ENCODE measurements at regions not wholly inside any gene's neighbourhood (a gene's known extent, or its start where the extent isn't known, plus 50 kb on each side); places are given as distances from the start of the nearest gene placed in this dataset.
"Not testable (repeated sequence)": the region's sequence is repeated elsewhere in the genome, so short reads cannot be mapped to it uniquely, and the experiment has no call there.

DNA sequence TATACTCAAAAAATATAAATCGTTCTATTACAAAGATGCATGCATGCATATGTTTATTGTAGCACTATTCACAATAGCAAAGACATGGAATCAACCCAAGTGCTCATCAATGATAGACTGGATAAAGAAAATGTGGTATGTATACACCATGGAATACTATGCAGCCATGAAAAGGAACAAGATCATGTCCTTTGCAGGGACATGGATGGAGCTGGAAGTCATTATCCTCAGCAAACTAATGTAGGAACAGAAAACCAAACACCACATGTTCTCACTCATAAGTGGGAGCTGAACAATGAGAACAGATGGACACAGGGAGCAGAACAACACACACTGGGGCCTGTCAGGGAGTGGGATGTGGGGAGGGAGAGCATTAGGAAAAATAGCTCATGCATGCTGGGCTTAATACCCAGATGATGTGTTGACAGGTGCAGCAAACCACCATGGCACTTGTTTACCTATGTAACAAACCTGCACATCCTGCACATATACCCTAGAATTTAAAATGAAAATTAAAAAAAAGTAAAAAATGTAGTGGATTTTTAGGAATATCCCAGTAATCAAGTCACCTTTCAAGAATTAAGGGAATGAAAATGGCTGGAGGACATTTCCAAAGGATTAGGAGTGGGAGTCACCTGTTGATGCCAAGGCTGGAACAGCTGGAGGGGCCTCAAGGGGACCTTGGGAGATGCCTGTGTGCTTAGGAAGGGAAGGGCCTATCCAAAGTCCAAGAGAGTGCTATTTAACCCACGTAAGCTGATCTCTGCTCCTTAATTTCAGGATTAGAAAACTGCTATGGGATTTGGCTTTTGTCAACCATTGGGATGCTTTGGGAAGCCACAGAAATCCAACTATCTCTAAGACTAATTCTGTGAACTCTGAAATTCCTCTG, 156.9 kb upstream of the FAM20A start:
- intact Hi-C loops (cut with DNase I); ATAC-seq (ENCODE audit: poor library complexity); DNase-seq: not testable (repeated sequence)

DNA sequence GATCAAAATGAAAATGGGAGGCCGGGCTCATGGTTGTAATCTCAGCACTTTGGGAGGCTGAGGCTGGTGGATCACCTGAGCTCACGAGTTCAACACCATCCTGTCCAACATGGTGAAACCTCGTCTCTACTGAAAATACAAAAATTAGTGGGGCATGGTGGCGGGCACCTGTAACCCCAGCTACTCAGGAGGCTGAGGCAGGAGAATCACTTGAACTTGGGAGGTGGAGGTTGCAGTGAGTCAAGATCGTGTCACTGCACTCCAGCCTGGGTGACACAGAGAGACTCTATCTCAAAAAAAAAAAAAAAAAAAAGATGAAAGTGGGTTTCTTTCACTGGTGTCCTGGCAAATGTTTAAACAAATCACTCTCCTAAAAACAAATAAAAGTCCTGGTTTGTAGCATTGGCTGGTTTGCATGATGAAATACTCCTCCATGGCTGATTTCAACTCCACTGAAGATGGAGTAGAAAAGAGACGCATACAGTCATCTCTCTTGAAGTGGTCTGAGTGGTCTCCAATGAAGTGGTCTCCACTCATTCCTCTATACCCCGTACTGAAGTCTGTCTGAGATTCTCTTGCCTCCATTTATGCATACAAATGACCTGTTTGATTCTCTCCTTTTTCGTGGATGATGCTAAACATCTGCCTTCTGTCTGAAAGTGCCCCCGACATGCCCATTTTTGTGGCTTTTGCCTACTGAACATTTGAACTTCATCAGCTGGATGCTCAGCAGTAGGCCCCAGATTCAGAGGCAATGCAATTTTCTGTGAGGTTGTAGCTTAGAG, 153.0 kb upstream of the FAM20A start:
- ATAC-seq (ENCODE audit: poor library complexity) (no peak), DNase-seq (no peak)
- intact Hi-C loops (cut with DNase I), result no loop called here

DNA sequence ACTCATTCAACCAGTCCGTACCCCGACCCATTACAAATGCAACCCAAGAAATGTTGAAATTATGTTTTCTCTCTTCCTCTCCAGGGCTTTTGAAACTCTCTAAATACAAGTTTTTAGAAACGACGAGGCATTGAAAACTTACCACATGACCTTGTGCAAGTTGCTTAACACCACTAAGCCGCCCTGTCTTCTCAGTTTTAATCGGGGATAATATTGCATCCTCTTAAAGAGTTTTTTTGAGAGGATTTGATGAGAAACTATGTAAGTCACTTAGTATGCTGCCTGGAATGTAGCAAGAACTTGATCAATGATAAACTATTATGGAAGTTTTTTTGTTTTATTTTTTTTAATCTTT, 149.0 kb upstream of the FAM20A start:
- intact Hi-C loops (cut with DNase I), result no loop called here
- ATAC-seq (ENCODE audit: poor library complexity), result no peak
- DNase-seq, result no peak

DNA sequence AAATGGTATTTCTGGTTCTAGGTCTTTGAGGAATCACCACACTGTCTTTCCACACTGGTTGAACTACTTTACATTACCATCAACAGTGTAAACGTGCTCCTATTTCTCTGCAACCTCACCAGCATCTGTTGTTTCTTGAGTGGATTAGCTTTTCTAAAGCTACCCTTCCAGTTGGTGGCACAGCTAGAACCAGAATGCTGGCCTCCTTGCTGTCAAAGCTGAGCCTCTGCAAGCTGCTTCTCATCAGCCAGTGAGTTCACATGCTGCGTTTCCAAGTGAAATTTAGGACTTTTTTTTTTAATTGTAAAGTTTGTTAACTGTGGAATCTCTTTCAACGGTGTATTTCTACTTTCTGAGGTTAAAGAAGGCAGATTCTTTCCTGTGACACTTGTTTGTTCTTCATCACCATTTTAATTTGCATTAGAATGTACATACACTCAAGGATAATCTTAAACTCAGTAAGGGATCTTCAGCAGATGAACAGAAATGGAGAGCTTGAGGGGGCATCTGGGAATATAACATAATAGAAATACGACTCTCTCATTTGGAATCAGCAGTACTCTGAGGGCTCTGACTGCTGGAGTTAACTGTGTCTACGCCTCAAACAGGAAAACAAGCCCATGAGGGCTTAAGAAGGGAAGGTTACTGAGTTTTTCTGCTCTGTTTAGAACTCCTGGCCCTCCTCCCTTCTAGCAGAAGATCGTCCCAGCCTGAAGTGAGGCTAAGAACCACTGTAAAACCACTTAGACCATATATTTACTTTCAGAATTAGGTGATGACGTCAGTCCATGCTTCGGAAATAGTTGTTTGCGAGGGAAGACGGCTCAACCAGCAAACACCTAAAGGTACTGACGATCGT, 148.4 kb upstream of the FAM20A start:
- DNase-seq, result no peak
- intact Hi-C loops (cut with DNase I), result no loop called here
- no peak for ATAC-seq (ENCODE audit: poor library complexity)

DNA sequence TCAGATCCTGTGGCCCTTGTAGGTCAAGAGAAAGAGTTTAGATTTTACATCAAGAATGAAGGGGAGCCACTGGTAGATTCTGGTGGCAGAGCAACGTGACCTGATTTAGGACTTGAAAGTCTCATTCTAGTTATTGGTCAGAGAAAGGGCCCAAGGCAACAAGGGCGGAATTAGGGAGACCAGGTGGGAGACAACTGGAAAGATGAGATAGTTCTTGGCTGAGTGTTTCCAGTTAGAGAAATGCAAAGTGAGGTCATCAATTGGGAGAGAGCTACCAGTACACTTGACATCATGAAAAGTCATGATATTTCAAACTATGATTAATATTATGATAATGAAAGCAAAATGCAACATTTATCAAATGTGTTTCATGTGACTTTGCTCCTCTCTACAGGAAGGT, 147.2 kb upstream of the FAM20A start:
- ATAC-seq (ENCODE audit: poor library complexity) (no peak), DNase-seq (no peak)
- intact Hi-C loops (cut with DNase I), result no loop called here

DNA sequence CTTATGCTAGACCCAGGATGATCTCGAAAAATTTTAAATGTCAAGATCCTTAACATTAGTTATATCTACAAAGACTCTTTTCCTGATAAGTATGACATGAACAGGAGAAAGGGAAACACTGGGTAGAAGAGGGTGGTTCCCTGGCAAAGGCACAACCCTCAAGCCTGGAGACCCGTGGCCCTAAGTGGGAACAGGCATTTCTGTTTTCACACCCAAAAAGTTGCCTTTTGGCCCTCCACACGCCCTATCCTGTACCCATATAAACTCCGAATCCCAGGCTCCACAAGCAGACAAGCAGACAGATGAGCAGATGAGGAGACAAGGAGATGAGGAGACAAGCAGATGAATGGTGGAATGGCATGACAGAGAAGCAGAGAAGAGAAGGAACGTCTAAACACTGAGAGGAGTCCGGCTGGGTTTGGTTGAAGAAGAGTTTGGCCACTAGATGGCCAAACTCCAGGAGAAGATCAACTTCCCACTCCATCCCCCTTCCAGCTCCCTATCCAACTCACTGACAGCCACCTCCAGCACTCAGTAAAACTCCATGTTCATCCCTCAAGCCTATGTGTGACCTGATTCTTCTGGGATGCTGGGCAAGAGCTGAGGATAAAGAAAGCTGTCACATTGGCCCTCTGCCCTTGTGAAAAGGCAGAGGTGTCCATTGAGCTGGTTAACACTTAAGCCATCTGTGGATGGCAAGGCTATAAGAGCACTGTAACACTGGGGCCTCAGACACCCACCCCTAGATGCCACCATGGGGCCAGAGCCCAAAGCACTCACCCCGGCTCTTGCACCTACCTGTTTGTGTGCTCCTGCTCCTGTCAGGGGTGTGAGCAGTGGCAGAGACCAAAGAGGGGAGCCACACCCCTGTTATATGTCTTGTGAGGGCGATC, 139.6 kb upstream of the FAM20A start:
- ATAC-seq (ENCODE audit: poor library complexity), result no peak
- intact Hi-C loops (cut with DNase I), result no loop called here
- DNase-seq, result no peak

DNA sequence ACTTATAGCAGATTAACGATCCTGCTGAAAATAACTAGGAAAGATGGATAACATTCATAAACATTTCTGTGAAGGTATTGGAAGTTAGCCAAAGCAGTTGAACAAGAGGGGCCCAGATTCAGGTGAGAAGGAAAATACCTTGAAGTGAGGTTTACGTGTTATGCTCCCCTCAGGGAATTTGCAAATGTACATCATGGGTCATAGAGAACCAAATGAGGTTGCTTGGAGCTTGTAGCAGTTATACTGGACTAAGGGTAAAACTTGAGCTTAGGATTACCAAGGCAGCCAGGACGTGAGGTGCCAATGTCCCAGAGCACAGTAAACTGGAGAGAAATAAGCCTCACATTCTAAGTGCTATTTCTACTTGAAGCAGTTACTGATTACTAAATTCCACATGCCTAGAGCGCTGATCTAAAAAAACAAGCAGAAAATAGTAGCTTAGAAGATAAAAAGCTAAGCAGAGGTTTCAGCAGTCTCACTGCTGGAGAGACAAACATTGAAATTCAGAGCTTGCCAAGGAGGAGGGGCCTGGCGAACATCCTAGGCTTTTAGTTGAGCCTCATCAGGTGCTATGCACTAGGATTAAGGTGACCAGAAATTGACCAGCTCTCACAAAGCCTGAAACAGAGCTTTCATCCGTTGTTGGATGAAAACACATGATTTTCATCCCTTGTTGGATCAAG, 136.7 kb upstream of the FAM20A start:
- intact Hi-C loops (cut with DNase I), result no loop called here
- ATAC-seq (ENCODE audit: poor library complexity), result peak; percentile 12
- no peak for DNase-seq

DNA sequence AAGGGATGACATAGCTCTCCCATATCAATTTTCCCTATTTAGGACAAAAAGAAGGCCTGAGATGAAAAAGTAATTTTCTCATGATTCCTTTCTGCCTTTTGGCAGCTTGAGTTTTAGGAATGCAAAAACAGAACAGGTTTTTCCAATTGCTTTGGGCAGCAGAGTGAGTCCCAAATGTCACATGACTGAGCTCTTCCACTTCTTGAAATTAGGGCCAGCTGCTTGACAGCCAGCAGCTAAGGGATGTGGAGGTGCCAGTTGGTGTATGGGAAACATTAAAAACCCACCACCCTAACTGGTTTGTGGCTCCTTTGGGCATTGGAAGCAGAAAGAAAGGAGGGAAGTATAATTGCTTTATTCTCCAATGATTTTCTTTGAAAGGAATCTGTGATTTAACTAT, 133.8 kb upstream of the FAM20A start:
- intact Hi-C loops (cut with DNase I), result no loop called here

DNA sequence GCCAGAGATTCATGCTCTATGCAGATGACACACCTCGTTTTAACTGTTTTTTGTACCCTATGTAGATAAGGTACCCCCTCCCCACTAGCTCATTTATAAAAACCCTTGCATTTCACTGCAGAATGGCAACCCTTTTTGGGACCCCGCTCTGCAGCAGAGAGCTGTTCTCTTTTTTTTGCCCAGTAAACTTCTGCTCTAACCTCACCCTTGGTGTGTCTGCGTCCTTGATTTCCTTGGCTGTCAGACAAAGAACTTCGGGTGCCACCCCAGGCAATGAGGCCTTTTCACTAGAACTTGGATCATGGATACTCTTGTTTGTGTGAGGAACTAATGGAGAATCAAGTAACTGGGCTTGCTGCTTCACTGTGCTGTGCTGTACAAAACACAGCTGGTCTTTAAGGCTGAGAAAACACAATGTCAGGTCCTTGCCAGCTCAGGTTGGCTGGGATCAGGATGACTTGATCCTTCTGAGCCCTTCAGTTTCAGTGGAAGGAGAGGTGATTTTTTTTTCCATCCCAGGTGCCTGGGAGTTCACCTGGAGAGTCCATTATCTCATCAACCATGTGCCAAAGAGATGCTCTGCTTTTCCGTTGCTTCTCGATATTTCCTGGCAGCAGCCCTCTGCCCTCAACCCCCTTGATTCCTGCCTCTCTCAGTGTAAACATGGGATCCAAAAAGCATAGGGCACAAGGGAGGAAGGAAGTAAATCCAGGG, 133.2 kb upstream of the FAM20A start:
- intact Hi-C loops (cut with DNase I), result no loop called here
- DNase-seq, result no peak
- ATAC-seq (ENCODE audit: poor library complexity), result no peak

More for the DNA sequence above, 133.8 kb upstream of the FAM20A start:
- ATAC-seq (ENCODE audit: poor library complexity) (no peak), DNase-seq (no peak)

DNA sequence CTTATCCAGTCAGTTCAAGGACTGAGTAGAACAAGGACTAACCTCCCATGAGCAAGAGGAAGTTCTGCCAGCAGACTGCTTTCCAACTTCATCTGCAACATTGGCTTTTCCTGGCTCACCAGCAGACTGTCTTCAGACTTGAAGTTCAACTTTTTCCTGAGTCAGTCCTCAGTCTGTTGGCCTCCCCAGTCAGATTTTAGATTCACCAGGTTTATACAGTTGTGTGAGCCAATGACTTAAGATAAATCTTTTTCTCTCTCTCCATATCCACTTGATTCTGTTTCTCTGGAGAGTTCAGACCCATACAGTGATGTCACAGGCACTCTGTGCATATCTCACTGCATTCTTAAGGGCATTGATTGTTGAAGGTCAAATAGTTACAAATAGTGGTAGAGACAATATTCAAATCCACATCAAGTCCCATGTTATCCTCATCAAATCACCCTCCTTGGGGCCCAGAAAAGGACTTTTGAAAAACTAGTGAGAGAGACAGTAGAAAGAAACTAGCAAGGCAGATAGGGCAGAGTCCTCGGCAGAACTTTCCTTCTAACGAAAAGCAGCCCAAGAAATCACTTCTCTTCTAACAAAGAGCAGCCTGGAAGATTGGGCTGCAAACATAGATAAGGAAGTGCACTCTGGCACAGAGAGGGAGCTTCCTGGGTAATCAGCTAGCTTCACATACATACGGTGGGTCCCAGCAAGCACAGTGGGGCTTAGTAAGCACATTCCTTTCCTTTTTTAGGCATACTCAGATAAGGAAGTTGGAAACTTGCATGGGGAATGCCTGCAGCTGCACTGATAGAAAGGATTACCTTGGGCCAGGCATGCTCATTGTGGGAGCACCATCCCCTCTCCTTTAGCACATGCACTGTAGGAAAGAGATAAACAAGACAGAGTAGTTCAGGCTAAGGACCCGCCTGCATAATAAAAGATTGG, 132.3 kb upstream of the FAM20A start:
- DNase-seq, result no peak
- peak; percentile 75 for ATAC-seq (ENCODE audit: poor library complexity)
- intact Hi-C loops (cut with DNase I), result no loop called here

DNA sequence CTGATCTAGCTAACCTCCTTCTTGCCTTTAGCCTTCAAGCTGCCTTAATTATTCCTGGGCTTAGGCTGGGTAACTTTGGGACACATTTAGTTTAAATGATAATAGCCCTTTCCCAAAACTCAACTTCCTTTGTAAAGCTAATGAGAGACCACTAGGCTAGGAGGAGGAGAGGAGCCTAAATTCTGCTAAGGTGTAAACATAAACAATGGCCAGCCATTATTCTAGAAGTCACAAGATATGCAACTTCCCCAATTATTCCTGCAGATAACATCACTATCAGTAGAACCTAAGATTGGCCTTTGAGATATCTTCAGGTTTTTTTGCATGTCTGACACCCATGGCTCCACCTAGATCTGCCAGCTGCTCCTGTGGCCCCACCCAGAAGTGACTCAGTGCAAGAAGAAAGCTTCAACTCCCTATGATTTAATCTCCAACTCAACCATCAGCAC, 131.2 kb upstream of the FAM20A start:
- intact Hi-C loops (cut with DNase I), result no loop called here
- DNase-seq, result no peak
- ATAC-seq (ENCODE audit: poor library complexity), result no peak

DNA sequence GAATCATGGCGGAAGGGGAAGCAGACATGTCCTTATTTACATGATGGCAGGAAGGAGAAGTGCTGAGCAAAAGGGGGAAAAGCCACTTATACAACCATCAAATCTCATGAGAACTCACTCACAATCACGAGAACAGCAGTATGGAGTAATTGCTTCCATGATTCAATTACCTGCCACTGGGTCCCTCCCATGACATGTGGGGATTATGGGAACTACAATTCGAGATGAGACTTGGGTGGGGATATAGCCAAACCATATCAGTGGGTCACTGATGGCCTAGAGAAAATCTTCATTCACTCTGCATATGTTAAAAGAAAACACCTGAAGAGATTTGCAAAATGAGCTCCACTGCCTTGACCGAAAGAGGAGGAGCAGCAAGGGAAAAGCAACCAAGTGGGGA, 130.3 kb upstream of the FAM20A start:
- intact Hi-C loops (cut with DNase I), result no loop called here
- ATAC-seq (ENCODE audit: poor library complexity) (no peak), DNase-seq (no peak)

DNA sequence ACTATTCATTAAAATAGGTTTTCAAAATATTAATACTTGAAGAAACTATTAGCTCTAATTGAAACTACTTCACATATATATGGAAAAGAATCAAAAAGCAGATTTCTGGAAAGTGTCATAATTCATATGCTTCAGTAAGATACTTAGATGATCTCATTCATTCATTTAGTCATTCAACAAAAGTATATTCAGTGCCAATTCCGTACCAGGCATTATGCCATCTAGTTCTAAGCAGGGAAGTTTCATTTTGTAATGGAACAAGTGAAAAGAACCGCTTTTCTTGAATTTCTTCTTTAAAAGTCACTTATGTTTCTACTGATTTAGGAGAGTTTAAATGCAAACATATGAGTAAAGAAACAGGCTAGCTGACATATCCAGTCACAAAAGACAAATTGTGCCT, 118.3 kb upstream of the FAM20A start:
- DNase-seq, result no peak
- intact Hi-C loops (cut with DNase I), result no loop called here
- ATAC-seq (ENCODE audit: poor library complexity), result no peak

DNA sequence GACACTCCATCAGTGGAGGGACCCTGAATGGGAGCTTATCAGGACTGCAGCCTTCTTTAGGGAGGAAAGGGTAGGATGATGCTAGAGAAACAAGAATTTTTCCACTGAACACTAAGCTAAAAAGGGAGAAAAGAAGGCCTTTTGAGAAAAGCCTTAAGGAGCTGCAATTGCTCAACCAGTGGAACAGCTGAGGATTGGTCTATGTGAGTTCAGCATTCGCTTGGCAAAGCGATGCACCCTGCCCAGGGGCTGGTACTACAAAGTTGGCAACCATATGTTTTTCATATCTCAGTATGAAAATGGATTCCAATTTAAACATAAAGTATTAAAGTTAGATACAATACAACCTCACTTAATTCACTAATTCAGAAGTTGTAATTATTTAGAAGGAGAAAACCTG, 117.8 kb upstream of the FAM20A start:
- intact Hi-C loops (cut with DNase I), result no loop called here
- DNase-seq (no peak), ATAC-seq (ENCODE audit: poor library complexity) (no peak)

DNA sequence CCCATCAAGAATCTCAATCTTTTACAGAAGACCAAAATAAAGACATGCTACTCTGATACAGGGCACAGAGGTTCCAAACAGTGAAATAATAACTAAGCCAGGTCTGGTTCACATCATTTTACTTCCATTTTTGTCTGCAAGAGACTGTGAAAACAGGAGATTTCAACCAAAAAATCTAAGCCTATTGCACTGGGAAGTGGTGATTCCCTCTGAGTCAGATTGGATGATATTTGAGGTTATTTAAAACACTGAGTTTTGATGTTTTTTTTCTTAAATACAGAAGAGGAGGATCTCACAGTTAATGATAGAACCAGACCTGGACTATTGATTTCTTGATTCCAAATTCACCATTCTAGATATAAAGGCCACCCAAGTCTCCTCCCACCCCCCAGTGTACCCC, 117.3 kb upstream of the FAM20A start:
- ATAC-seq (ENCODE audit: poor library complexity) (no peak), DNase-seq (no peak)
- intact Hi-C loops (cut with DNase I), result no loop called here

DNA sequence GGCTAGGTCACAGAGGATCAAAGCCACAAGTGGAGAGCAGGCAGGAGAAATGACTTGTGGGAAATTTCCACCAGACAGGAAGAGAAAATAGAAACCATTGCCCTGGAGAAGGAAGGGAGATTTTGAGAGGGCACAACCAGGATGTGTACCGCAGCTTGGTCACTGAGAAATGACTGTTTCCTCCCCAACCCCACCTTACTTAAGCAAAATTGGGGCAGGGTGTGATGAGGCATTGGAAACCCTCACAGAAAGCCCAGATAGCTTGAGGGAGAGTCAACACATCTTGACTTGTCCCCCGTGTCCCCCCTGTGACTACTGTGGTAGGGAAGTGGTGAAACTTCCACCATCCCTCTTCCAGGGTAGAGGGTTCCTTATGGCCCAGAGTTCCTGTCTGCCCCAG, 113.5 kb upstream of the FAM20A start:
- intact Hi-C loops (cut with DNase I), result no loop called here
- ATAC-seq (ENCODE audit: poor library complexity) (no peak), DNase-seq (no peak)

Measured in Right ventricle myocardium superior (tissue), 1 donor.